IPS-NIHi7 (cell line): ENCODE measurements at regions not wholly inside any gene's neighbourhood (a gene's known extent, or its start where the extent isn't known, plus 50 kb on each side); places are given as distances from the start of the nearest gene placed in this dataset.
A peak's percentile ranks its signal among the peaks of the same experiment; 100 is the strongest.

Experiments
- DNase-seq: peaks from one replicate; pipeline ENCODE4 v3.0.0; 2012; ENCODE audit warnings: mixed read lengths; ENCODE audit errors: extremely low spot score

- DNase-seq = no peak
These were observed 58.3 kb upstream of the STXBP1 start for GRCh38 chr9:127553793-127554192.

GRCh38 chr9:127554966-127555839 is 56.9 kb upstream of the STXBP1 start:
- no peak for DNase-seq

GRCh38 chr9:127555840-127556820 is 55.9 kb upstream of the STXBP1 start:
- peak; percentile 51 for DNase-seq

- no peak for DNase-seq
These were observed 55.2 kb upstream of the STXBP1 start for GRCh38 chr9:127556871-127557270.

GRCh38 chr9:127557466-127557869 is 54.6 kb upstream of the STXBP1 start:
- no peak for DNase-seq

- DNase-seq = no peak
These were observed 54.0 kb upstream of the STXBP1 start for GRCh38 chr9:127557998-127558546.

GRCh38 chr9:127558581-127559246 is 53.4 kb upstream of the STXBP1 start:
- no peak for DNase-seq

GRCh38 chr9:127559247-127559680 is 52.8 kb upstream of the STXBP1 start:
- DNase-seq = no peak

GRCh38 chr9:127561491-127562278 is 50.4 kb upstream of the STXBP1 start:
- DNase-seq = peak; percentile 78
